NOMO-1 treated with dmso at 0.1 percent for 144 hours (cell line): ENCODE measurements at regions not wholly inside any gene's neighbourhood (a gene's known extent, or its start where the extent isn't known, plus 50 kb on each side); places are given as distances from the start of the nearest gene placed in this dataset.

Source experiments
- DNase-seq: peaks from one replicate; lab custom pipeline; 2025; ENCODE audit not compliant: unreplicated experiment; lab: John Stamatoyannopoulos, UW

DNA sequence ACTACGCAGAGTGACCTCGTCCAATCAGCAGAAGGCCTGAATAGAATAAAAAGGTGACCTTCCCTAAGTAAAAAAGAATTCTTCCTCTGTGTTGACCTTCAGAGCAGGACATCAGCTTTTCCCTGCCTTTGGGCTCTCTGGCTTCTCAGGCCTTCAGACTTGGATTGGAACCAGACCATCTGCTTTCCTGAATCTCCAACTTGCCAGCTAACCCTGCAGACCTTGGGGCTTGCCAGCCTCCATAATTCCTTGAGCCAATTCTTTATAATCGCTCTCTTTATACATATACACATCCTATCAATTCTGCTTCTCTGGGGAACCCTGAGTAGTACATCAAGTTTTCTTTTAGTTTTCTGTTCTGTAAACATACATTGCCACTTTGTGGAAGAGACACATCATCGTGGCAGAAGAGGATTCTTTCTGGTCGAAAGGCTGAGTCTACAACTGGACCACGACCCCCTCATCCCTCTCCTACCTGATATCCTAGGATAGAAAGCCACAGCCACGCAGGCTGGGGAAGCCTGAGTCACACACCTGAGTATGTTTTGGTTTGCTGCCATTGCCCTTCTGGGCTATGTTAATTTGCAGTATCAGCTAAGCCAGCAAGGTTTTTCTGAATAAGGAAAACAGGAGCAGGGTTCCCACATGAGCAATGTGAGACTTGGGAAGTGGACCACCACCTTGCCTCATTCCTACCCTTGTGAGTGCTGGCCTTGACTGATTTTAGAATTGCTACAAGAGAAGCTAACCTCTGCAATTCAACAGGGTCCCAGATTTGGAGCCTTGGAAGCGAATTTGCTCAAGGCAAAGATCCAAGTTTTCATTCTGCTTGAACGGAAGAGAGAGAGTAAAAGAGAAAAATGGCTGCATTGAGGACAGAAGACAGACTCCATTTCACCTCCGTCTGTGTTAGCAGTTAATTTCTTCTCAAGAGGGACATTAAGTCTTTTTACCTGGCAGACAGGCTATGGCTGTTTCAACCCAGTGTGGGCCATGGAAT lies 445.2 kb upstream of the FZD8 start:
- DNase-seq: no peak

DNA sequence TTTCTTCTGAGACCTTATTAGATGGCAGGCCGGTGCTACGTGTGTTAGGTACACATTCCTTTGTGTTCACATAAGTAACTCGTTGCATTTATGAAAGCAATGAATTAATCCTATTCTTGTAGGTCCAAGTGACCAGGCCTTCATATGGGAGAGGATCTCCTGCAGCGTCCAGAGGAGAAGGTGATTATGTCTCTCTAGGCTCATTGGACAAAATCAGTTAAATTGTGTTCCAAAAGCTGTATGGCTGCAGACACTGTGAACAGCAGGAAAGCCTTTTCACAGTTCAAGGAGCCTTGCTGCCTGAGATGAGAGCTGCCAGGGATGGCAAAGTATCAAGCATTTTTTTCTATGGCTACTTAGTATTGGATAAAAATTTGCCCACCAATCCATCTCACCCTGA lies 433.1 kb upstream of the FZD8 start:
- DNase-seq: no peak

DNA sequence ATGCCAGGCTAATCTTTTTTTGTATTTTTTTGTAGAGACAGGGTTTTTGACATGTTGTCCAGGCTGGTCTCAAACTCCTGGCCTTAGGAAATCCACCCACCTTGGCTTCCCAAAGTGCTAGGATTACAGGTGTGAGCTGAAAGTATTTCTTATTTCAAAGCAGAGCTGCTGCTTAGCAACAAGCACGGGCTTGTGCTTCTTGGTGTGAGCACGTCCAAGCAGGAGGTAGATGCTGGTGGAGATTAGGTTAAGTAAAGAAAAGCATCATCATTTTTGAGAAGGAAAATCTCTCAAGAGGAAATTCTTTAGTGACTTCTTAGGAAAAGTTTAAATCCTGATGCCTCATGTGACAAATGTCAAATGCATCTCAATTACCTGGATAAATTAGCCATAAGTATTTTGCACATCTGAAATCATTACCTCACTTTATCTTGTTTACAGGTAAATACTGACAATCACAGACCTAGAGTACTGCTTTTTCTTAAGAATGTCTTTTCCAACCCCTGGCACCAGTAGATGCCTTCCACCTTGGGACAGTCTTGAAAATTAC lies 431.8 kb upstream of the FZD8 start:
- DNase-seq: no peak

DNA sequence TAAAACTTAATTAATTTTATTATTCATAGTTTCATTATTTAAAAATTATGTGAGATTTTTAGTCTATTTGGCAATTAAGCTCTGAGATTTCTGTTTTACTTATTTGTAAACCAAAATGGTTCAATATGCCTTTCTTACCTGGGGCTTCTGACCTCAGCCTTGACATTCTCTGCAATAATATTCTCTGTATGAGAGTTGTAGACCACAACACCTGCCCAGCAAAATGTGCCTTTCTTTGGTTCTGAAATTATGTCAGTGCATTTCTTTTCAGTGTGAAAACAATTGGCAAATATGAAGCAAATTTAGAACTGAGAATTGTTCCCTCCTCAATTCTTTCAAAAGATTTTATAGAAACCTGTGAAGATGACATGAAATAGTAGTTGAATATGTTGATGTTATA lies 426.4 kb upstream of the FZD8 start:
- no peak for DNase-seq

DNA sequence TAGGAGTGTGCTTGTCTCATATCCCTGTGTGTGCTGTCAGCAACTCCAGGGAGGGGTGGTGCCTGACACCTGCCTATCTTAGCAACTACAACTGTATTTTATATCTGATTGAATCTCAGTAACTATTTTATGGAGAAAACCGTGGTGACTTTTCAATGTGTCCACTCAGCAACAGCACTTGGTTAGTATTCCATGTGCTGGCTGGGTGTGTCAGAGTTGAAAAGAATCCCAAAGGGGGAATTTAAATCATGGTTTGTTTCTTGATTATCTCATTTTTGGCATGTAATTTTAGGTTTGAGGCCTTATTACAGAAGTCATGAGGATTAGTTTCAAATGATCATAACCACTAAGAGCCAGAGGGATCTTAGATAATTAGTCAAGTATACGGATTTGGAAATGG lies 425.7 kb upstream of the FZD8 start:
- no peak for DNase-seq

DNA sequence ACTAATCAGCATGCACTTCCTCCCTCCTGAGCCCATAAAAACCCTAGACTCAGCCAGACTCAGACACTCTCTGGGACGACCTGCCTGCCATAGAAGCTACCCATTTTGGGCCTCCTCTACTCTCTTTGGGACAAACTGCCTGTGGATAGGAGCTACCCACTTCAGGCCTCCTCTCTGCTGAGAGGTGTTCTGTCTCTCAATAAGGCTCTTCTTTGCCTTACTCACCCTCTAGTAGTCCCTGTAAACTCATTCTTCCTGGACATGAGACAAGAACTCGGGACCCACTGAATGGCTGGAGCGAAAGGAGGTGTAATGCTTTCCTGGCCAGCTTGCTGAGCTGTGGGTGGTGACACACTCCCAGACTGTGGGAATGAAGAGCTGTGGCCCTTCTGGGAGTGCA lies 424.8 kb upstream of the FZD8 start:
- no peak for DNase-seq

DNA sequence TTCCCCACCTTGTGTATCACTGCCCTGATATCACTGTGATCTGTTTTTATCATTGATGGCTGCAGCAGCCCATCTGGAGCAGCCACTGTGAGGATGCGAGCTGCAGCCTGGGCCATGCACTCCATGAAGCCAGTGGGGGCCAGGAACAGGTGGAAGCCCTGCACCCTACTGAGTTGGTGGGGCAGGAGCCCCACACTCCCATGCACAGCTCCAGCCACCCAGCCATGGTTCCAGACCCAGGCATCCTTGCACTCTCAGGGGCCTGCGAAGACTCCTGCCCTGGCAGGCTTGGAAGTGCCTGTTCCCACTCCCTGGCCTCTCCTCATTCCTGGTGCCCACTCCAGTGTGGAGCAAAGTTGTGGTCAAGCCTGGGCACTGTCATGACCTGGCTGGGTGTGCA lies 424.0 kb upstream of the FZD8 start:
- no peak for DNase-seq

DNA sequence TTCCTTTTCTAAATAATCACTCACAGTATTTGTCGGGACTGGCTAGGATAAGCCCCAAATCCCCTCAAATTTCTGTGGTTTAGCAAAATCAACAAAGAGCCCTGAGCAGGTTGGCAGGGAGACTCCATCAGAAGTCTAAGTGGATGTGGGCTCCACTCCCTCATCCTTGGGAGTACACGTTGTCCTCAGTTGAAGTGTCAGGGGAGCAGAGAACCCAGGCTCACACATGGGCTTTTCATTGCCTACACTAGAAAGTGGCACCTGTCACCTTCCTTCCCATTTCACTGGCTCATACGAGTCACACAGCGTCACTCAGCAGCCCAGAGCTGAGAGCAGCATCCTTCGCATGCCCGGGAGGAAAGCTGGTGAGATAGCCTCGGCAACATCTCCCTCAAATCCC lies 421.3 kb upstream of the FZD8 start:
- DNase-seq: no peak

DNA sequence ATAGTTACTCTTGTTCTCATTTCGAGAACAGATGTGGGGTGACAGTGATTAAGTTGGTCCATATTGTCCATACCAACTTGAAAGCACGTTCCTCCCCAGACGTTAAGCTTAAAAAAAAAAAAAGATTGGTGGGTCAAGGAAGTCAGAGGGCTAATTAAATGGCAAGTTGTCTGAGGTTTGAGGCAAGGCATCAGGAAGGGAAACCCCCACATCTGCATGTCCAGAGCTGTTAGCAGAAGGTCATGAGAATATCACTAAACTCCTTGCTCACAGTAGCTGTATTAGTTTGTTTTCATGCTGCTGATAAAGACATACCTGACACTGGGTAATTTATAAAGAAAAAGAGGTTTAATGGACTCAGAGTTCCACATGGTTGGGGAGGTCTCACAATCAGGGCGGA lies 415.6 kb upstream of the FZD8 start:
- DNase-seq: no peak

DNA sequence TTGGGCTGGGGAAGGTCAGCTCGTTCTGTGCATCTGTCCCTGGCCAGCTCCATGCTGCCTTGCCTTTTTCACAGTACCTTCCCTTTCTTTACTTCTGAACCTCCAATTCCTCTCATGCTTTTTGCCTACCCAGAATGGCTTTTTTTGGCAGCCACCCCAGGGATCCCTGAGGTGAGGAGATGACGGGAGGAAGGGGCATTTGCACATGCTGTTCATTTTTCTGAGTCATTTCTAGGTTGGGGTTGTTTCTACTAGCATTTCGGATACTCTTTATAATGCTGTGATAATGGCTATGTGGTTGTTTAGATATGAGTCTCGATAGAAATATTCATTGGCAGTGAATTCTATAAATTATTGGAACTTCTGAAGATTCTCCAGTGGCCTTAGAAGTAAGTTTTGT lies 415.1 kb upstream of the FZD8 start:
- DNase-seq: no peak

DNA sequence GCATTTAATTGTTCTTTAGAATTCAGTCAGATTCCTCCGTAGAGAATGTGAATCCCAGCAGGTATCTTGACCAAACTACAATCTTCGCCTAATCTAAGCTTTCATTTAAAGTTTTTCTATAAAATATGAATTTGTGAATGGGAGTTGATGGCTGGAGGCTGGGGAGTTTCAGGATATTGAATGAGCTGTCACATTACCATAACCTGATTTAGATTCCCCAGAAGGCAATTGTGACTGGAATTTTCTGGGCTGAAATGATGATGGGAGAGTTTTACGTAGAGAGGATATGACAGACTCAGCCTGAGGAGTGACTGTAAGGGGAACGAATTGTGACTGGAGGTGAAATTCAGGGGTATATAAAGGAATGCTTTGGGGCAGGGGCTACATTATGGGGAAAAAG lies 411.7 kb upstream of the FZD8 start:
- DNase-seq: no peak

DNA sequence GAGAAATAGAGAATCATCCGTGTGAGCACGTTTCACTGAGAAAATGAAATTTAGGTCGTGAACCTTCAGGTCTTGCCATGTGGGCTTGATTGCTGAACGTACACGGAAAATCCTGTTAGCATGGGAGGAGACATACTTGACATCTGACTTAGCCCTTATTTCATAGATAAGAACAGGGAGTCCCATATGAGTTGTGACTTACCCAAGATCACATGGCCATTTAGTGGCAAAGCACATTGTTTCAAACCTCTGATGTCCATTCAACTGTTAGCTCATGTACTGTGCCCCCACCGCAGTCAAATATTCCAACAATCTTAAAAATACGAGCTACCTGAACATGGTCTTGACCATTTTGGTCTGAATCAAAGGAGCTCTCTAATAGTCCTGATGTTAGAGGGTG lies 411.2 kb upstream of the FZD8 start:
- DNase-seq: no peak

DNA sequence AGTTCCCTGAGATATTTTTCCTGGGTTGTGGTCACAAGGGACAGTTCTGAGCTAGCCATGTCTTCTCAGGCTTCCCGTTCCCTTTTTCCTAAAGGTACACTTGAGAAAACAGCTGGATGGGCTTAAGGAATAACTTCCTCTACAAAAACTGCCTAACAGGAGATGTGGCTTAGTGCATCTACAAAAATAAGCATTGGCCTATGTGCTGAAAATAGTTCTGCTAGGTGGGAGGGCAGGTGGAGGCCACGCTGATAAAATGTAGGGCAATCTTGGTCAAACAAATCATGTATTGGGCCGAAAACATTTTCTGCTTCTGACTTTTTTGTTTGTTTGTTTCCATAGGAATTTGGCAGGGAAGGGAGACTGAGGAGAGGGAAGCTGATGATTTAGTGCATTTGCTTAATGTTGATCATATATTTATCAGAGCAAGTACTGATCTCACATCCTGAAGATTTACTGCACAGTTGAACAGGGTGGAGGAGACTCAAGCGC lies 409.4 kb upstream of the FZD8 start:
- DNase-seq: no peak

DNA sequence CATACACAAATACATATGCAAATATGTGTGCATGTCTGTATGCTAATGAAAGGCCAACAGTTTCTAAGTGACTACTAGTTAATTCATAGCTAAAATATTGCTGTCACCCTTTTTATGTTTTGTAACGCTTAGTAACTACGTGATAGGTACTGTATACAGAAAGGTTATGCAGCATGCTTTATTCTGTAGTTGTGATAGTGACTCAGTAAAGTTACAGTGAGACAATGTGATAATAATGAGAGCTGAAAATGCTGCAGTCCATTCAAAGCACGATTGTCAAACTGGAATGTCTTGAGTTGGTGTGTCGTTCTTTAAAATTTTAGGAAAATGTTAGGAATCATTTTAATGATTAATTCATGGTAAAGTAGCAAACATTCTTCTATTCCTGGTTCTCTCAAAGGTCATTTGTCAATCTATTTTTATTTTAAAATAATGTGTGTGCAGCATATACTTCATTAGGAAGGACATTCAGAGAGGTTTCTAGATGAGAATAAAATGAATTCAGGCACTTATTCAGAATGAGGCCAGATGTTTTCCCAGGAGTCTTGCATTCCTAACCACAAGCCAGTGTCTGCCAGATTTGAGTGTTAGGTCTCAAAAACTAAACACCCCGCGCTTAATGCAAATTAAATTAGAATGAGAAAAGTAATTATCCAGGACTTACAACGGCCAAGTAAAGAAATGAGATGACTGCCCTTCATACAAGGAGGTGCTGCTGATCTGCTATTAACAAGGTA lies 408.8 kb upstream of the FZD8 start:
- no peak for DNase-seq

DNA sequence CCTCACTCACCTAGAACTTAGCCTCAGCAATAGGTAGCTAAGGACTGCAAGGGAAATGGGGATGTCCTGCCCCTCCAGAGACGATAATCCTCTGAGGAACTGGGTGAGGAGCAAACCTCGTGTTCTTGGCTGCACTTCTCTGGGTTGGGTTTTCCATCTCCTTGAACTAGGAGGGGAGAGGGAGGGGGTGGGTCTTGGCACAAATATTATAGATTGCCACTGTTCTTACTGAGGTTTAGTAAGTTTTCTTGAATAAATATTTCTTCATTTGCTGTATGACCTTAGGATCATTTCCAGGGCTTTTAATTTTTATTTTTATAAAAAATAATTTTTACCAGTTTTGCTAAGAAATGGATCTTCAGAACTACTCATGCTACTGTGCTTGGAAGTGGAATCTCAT lies 406.7 kb upstream of the FZD8 start:
- no peak for DNase-seq

DNA sequence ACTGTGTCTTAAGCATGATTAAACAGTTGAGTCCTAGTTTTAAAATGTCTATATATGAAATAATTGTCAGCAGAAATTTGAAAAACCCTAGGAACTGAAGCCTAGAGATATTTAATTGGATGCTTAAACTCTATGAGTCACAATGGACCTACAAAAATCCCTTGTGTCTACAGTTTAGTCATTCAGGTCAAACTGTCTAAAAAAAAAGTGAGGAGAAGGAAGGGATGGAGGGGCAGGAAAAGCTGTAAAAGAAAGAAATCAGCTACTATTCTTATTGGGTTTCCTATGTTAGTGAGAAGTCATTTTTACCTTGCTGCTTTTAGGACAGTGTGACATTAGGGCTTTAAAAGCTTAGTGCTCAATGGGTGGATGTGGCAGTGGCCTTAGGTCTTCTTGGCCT lies 406.1 kb upstream of the FZD8 start:
- no peak for DNase-seq

DNA sequence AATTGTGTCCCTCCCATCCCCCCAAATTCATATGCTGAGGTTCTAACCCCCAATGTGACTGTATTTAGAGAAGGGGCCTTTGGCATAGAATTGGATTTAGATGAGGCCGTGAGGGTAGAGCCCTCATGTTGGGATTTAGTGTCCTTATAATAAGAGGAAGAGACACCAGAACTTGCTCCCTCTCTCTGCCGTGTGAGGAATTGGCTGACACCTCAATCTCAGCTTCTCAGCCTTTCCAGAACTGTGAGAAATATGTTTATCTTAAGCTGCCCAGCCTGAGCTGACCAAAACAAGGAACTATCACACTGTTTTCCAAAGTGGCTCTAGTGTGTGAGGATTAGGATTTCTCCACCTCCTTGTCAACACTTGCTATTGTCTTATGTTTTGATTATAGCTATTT lies 400.0 kb upstream of the FZD8 start:
- no peak for DNase-seq

DNA sequence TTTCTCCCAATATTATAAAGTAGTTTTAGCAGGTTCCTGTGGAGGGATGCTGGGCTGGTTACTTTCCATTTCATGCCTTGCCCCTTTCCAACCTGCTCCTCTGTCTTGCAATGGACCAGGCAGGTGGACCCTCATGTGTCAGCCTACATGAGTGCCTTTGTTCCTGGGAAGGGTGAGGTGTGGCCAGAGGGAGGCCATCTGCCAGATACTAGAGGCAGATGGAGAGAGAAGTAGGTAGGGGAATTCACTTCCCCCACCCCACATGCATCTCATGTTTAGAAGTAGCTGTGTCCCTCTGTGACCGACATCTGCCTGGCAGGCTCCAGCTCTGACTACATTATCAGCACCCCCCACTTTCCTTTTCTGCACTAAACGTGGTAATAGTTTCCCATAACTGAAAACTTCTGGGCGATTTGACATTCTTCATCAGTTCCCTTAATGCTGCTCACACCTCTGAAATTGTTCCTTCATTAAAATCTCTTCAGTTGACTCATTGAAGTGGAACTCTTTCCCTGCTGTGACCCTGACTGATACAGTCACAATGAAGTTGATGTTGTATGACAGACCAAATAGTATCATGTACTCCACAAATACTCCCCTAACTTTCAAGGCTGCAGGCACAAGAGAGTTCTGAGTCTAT lies 396.3 kb upstream of the FZD8 start:
- DNase-seq: no peak

DNA sequence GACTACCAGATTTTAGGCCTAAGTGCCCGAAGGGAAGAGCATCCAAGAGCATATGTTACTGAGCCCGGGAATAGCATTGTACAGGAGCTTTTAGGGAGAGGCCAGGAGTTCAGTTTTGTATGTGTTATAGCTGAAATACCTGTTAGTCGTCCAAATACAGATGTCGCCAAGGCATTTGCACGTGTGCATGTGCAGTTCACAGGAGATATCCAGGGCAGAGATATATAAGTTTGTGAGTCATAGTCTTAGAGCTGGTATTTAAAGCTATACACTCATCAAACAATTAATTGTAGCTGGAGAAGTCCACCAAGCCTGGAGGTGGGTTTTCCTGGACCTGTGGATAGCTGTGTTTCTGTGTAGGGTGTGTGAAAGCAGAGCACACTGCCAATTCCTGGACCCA lies 394.0 kb upstream of the FZD8 start:
- DNase-seq: no peak

DNA sequence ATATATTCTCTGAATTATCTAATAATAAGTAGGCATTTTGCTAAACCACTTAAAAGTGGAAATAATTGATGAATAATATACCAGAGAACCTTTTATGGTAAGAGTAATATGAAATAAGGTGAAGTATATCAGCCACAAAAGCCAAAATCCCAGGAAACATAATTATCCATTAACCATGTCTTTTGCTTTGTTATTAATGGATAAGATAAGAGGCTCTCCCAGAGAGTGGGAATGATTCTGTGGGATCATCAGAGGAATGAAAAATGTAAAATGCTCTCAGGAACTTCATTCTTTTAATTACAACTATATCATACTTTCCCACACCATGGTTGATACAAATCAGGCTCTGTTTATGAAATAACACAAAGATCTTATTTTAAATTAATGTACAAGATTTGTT lies 391.7 kb upstream of the FZD8 start:
- no peak for DNase-seq

DNA sequence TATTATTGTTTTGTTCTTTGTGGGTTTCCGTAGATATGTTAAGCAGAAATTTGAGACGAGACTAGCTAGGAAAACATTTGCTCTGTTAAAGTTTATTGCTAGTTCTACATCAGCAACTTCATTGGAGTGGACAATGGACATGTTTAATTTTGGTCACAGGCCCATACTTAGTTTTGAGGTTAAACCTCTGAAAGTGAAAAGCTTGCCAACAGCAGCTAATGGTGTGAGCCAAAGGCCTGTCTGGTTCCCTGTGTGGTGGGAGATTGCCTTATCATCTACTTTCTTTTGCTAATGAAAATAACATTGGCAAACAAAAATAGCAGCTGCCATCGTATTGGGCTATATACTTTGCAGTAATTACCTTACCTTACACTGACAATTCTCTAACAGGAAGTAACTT lies 388.4 kb upstream of the FZD8 start:
- DNase-seq: no peak
